ENCODE measurements at regions not wholly inside any gene's neighbourhood (a gene's known extent, or its start where the extent isn't known, plus 50 kb on each side); places are given as distances from the start of the nearest gene placed in this dataset.
"Not testable (repeated sequence)": the region's sequence is repeated elsewhere in the genome, so short reads cannot be mapped to it uniquely, and the experiment has no call there.

- H3K27me3 ChIP-seq (ENCODE audit: insufficient read depth in 3 of 3, low read length in 2 of 3); H3K4me3 ChIP-seq; H3K4me1 ChIP-seq; H3K9me3 ChIP-seq; DNase-seq; H3K36me3 ChIP-seq (ENCODE audit: insufficient read depth in 1 of 2, low read depth in 1 of 2); ATAC-seq; H3K27ac ChIP-seq: not testable (repeated sequence)
- 83 to 91% (median 88%) methylated on average over 11 to 21 of the region's 34 CpGs for WGBS, 3 donors
- intact Hi-C loops (cut with DNase I) = loop anchor here in 1 of 2 donors (5.0 kb wide), 1 partner anchor 119 kb away; no protein-coding TSS in a partner anchor
Measured at GRCh38 chr14:105686462-105687170, 160.2 kb downstream of the TMEM121 start.

- not testable (repeated sequence) for H3K4me3 ChIP-seq; ATAC-seq; H3K27ac ChIP-seq; H3K9me3 ChIP-seq; H3K36me3 ChIP-seq (ENCODE audit: insufficient read depth in 1 of 2, low read depth in 1 of 2); DNase-seq; H3K27me3 ChIP-seq (ENCODE audit: insufficient read depth in 3 of 3, low read length in 2 of 3); H3K4me1 ChIP-seq
- intact Hi-C loops (cut with DNase I) = loop anchor here in 1 of 2 donors (5.0 kb wide), 1 partner anchor 120 kb away; no protein-coding TSS in a partner anchor
- WGBS, 3 donors = 79 to 85% (median 81%) methylated on average over 23 of the region's 23 CpGs
Measured at GRCh38 chr14:105687171-105688022, 161.0 kb downstream of the TMEM121 start.

GRCh38 chr14:105688023-105688351 is 161.6 kb downstream of the TMEM121 start:
- WGBS, 3 donors = 54 to 77% (median 69%) methylated on average over 7 to 11 of the region's 11 CpGs
- intact Hi-C loops (cut with DNase I) = loop anchor here in 1 of 2 donors (5.0 kb wide), 1 partner anchor 121 kb away; no protein-coding TSS in a partner anchor

GRCh38 chr14:105688664-105689221 is 162.4 kb downstream of the TMEM121 start:
- H3K27me3 ChIP-seq (ENCODE audit: insufficient read depth in 3 of 3, low read length in 2 of 3); H3K9me3 ChIP-seq; H3K36me3 ChIP-seq (ENCODE audit: insufficient read depth in 1 of 2, low read depth in 1 of 2); DNase-seq; H3K4me3 ChIP-seq; ATAC-seq; H3K4me1 ChIP-seq; H3K27ac ChIP-seq: not testable (repeated sequence)
- intact Hi-C loops (cut with DNase I) = loop anchor here in 1 of 2 donors (5.0 kb wide), 1 partner anchor 121 kb away; no protein-coding TSS in a partner anchor
- 89 to 94% (median 91%) methylated on average over 2 to 3 of the region's 4 CpGs for WGBS, 3 donors

More at GRCh38 chr14:105688023-105688351, 161.6 kb downstream of the TMEM121 start:
- not testable (repeated sequence) for H3K27ac ChIP-seq; H3K4me1 ChIP-seq; H3K9me3 ChIP-seq; H3K4me3 ChIP-seq; H3K27me3 ChIP-seq (ENCODE audit: insufficient read depth in 3 of 3, low read length in 2 of 3); H3K36me3 ChIP-seq (ENCODE audit: insufficient read depth in 1 of 2, low read depth in 1 of 2); DNase-seq; ATAC-seq

GRCh38 chr14:105689722-105690121 is 163.3 kb downstream of the TMEM121 start:
- no peaks in the 10 kb centered on the region for H3K27me3 ChIP-seq (ENCODE audit: insufficient read depth in 3 of 3, low read length in 2 of 3)
- H3K9me3 ChIP-seq = no peaks in the 10 kb centered on the region
- H3K4me3 ChIP-seq = no peak overlapping the region
- no peaks in the 10 kb centered on the region for H3K36me3 ChIP-seq (ENCODE audit: insufficient read depth in 1 of 2, low read depth in 1 of 2)
- no peak overlapping the region for H3K27ac ChIP-seq
- DNase-seq = no peak
- no peak for ATAC-seq
- TF ChIP-seq CTCF (IDR thresholded peaks at IDR 0.05) = no peak
- no peaks in the 10 kb centered on the region for H3K4me1 ChIP-seq
- 95 to 96% (median 96%) methylated on average over 1 of the region's 1 CpG for WGBS, 3 donors
- intact Hi-C loops (cut with DNase I) = loop anchor here in 1 of 2 donors (5.0 kb wide), 1 partner anchor 122 kb away; no protein-coding TSS in a partner anchor

- intact Hi-C loops (cut with DNase I) = no loop called here
- Histone ChIP-seq H3K36me3 (ENCODE audit: insufficient read depth in 1 of 2, low read depth in 1 of 2) (no peaks in the 10 kb centered on the region), H3K27ac (no peak overlapping the region), H3K27me3 (ENCODE audit: insufficient read depth in 3 of 3, low read length in 2 of 3) (no peaks in the 10 kb centered on the region), H3K4me1 (no peaks in the 10 kb centered on the region), H3K4me3 (no peak overlapping the region), H3K9me3 (no peaks in the 10 kb centered on the region)
- WGBS, 3 donors = 90 to 98% (median 97%) methylated on average over 3 of the region's 3 CpGs
- ATAC-seq (no peak), DNase-seq (no peak)
- TF ChIP-seq CTCF (IDR thresholded peaks at IDR 0.05) = no peak
Measured at GRCh38 chr14:105690671-105691070, 164.3 kb downstream of the TMEM121 start.

- H3K4me3 ChIP-seq; H3K4me1 ChIP-seq; H3K36me3 ChIP-seq (ENCODE audit: insufficient read depth in 1 of 2, low read depth in 1 of 2); ATAC-seq; H3K27me3 ChIP-seq (ENCODE audit: insufficient read depth in 3 of 3, low read length in 2 of 3); DNase-seq; intact Hi-C loops (cut with DNase I); H3K9me3 ChIP-seq; H3K27ac ChIP-seq: not testable (repeated sequence)
- WGBS, 3 donors = 84 to 92% (median 92%) methylated on average over 19 to 24 of the region's 25 CpGs
Measured at GRCh38 chr14:105691321-105692109, 165.1 kb downstream of the TMEM121 start.

GRCh38 chr14:105692110-105692685 is 165.8 kb downstream of the TMEM121 start:
- intact Hi-C loops (cut with DNase I); H3K27me3 ChIP-seq (ENCODE audit: insufficient read depth in 3 of 3, low read length in 2 of 3); H3K9me3 ChIP-seq; DNase-seq; H3K4me3 ChIP-seq; H3K27ac ChIP-seq; ATAC-seq; H3K4me1 ChIP-seq; H3K36me3 ChIP-seq (ENCODE audit: insufficient read depth in 1 of 2, low read depth in 1 of 2): not testable (repeated sequence)
- WGBS, 3 donors = no CpG with 5 or more reads among the region's 19 CpGs
